GM12878 (cell line): ENCODE measurements at regions not wholly inside any gene's neighbourhood (a gene's known extent, or its start where the extent isn't known, plus 50 kb on each side); places are given as distances from the start of the nearest gene placed in this dataset.

ENCODE experiments used
- ATAC-seq: fragments of 200-7000 bp; cut with Tn5 transposase; 3 replicates; pipeline ENCODE4 v1.9.1; 2020; ENCODE audit warnings: mild to moderate bottlenecking, moderate library complexity
- BruUV-seq: library from RNA; stranded (reverse); fragments of 400-500 nt; replicated peaks from 2 replicates; lab custom pipeline; 2021; lab: Mats Ljungman, UMichigan
- CTCF ChIA-PET: fragments of 300-600 bp; sonication (Branson Sonifier 250); formaldehyde crosslinking; extraction: SDS; loops from one replicate; lab custom pipeline; 2021; ENCODE audit warnings: inconsistent platforms; lab: Yijun Ruan, JAX
- POLR2A ChIA-PET: fragments of 350-600 bp; formaldehyde crosslinking; extraction: SDS; loops from one replicate; lab custom pipeline; 2021; ENCODE audit warnings: inconsistent platforms; lab: Charles Lee
- RAD21 ChIA-PET: fragments of 300-600 bp; sonication (Branson Sonifier 250); formaldehyde crosslinking; loops from one replicate; lab custom pipeline; 2023; ENCODE audit warnings: antibody characterized with exemption; ENCODE audit not compliant: unreplicated experiment; lab: Charles Lee
- SMC1A ChIA-PET: fragments of 300-600 bp; sonication (Branson Sonifier 250); formaldehyde crosslinking; loops from one replicate; lab custom pipeline; 2023; ENCODE audit not compliant: unreplicated experiment, uncharacterized antibody; lab: Charles Lee
- DNase-seq: peaks from one replicate; pipeline ENCODE4 v3.0.0-alpha.2; 2011; ENCODE audit warnings: low read depth, low spot score
- FAIRE-seq: peaks from 3 replicates; lab custom pipeline; 2011; peaks lifted over from hg19 to GRCh38; lab: Jason Lieb, UNC
- H2AFZ ChIP-seq: 2 replicates; pipeline ENCODE4 v1.6.0; 2011; ENCODE audit warnings: low read depth, low read length, control low read depth; ENCODE audit not compliant: control insufficient read depth
- H3K27ac ChIP-seq: 2 replicates; pipeline ENCODE4 v1.5.1; 2011; ENCODE audit warnings: control low read depth; ENCODE audit not compliant: control insufficient read depth, insufficient read depth
- H3K27me3 ChIP-seq, 2 experiments: replicated peaks in 1 of 2; 2 replicates each; pipeline versions ENCODE4 v1.6.0 to v1.6.1; 2011; ENCODE audit warnings: low read length in 1 of 2; ENCODE audit not compliant: control insufficient read depth in 2 of 2, insufficient read depth in 2 of 2
- H3K36me3 ChIP-seq, 2 experiments: 2 replicates each; pipeline ENCODE4 v1.5.1; 2011; ENCODE audit warnings: low read length in 1 of 2; ENCODE audit not compliant: control insufficient read depth in 2 of 2, insufficient read depth in 2 of 2
- H3K4me1 ChIP-seq: 2 replicates; pipeline ENCODE4 v1.6.1; 2011; ENCODE audit warnings: mild to moderate bottlenecking, low read length, moderate library complexity, mixed read lengths; ENCODE audit not compliant: control insufficient read depth, insufficient read depth
- H3K4me2 ChIP-seq: 2 replicates; pipeline ENCODE4 v1.6.0; 2011; ENCODE audit warnings: control low read depth; ENCODE audit not compliant: control insufficient read depth, insufficient read depth
- H3K4me3 ChIP-seq: fragments of 200-600 bp; sonication (generic); 2 replicates; pipeline ENCODE4 v1.5.1; 2016
- H3K79me2 ChIP-seq: 2 replicates; pipeline ENCODE4 v1.6.0; 2011; ENCODE audit warnings: low read length; ENCODE audit not compliant: control insufficient read depth, insufficient read depth
- H3K9ac ChIP-seq: 2 replicates; pipeline ENCODE4 v1.8.0; 2011; ENCODE audit warnings: low read length, control low read depth, mixed read lengths; ENCODE audit not compliant: control insufficient read depth, insufficient read depth
- H3K9me3 ChIP-seq: replicated peaks from 3 replicates; pipeline ENCODE4 v1.5.1; 2011; ENCODE audit warnings: mild to moderate bottlenecking, low read length; ENCODE audit not compliant: control insufficient read depth, insufficient read depth
- H4K20me1 ChIP-seq: 2 replicates; pipeline ENCODE4 v1.6.0; 2011; ENCODE audit not compliant: control insufficient read depth, insufficient read depth
- CHD2 ChIP-seq: IDR thresholded peaks from 2 replicates; pipeline ENCODE4 v1.6.1; 2011; ENCODE audit warnings: low read depth, low read length, improper control_type of control experiment, borderline replicate concordance
- CHD4 ChIP-seq: fragments of 200-600 bp; sonication (generic); IDR thresholded peaks from 2 replicates; pipeline ENCODE4 v1.6.1; 2016; ENCODE audit warnings: mild to moderate bottlenecking
- EP300 ChIP-seq, 2 experiments: fragments of 150-350 bp in 1 of 2; IDR thresholded peaks; 2 replicates each; pipeline ENCODE4 v1.6.1; 2011 to 2012; ENCODE audit warnings: low read depth in 2 of 2, low read length in 2 of 2, borderline replicate concordance in 1 of 2, improper control_type of control experiment in 1 of 2, inconsistent platforms in 1 of 2; ENCODE audit not compliant: control insufficient read depth in 1 of 2
- FOXM1 ChIP-seq: IDR thresholded peaks from 2 replicates; pipeline ENCODE4 v1.6.1; 2012; ENCODE audit warnings: low read depth, mild to moderate bottlenecking, inconsistent platforms, low read length, moderate library complexity
- IKZF1 ChIP-seq: fragments of 450-650 bp; conservative IDR thresholded peaks from 2 replicates; pipeline ENCODE4 v1.6.1; 2017; ENCODE audit warnings: antibody characterized with exemption, mild to moderate bottlenecking
- KDM1A ChIP-seq: fragments of 200-600 bp; sonication (generic); IDR thresholded peaks from 2 replicates; pipeline ENCODE4 v1.6.1; 2016; ENCODE audit warnings: borderline replicate concordance
- MXI1 ChIP-seq: fragments of 150-350 bp; IDR thresholded peaks from 2 replicates; pipeline ENCODE4 v1.6.1; 2011; ENCODE audit warnings: low read depth, mild to moderate bottlenecking, inconsistent platforms, low read length, improper control_type of control experiment
- MYC ChIP-seq: IDR thresholded peaks from 2 replicates; pipeline ENCODE4 v1.6.1; 2011; ENCODE audit warnings: mild to moderate bottlenecking, low read length, moderate library complexity, inconsistent platforms; ENCODE audit not compliant: insufficient read depth, insufficient replicate concordance, insufficient read length, severe bottlenecking
- NRF1 ChIP-seq: conservative IDR thresholded peaks from 2 replicates; pipeline ENCODE4 v1.6.1; 2011; ENCODE audit warnings: mild to moderate bottlenecking, low read depth, low read length, improper control_type of control experiment
- PAX8 ChIP-seq: fragments of 450-650 bp; IDR thresholded peaks from 2 replicates; pipeline ENCODE4 v1.6.1; 2017; ENCODE audit warnings: mild to moderate bottlenecking, moderate library complexity
- RB1 ChIP-seq: fragments of 450-650 bp; formaldehyde crosslinking; IDR thresholded peaks from 2 replicates; pipeline ENCODE4 v1.6.1; 2017; ENCODE audit warnings: mild to moderate bottlenecking, borderline replicate concordance
- SPI1 ChIP-seq: IDR thresholded peaks from 2 replicates; pipeline ENCODE4 v1.6.1; 2011; ENCODE audit warnings: low read depth, mild to moderate bottlenecking, low read length, moderate library complexity, borderline replicate concordance; ENCODE audit not compliant: insufficient read depth
- USF2 ChIP-seq: IDR thresholded peaks from 2 replicates; pipeline ENCODE4 v1.6.1; 2011; ENCODE audit warnings: low read depth, low read length, improper control_type of control experiment, borderline replicate concordance
- WGBS: methylation state at CpG from one replicate; pipeline ENCODE4 v1.1.6; 2016; ENCODE audit warnings: low lambda C conversion rate; ENCODE audit not compliant: insufficient replicate concordance, insufficient coverage; ENCODE audit errors: missing lambda C conversion rate; 5-methylcytosine and 5-hydroxymethylcytosine counted together
- in situ Hi-C: fragments of 300-500 bp; cut with MboI; formaldehyde crosslinking; loops from 9 replicates; pipeline ENCODE4 v1.14.3; 2018; ENCODE audit warnings: mixed read lengths
- intact Hi-C: fragments of 100-400 bp; cut with micrococcal nuclease; formaldehyde crosslinking; loops from one replicate; pipeline ENCODE4 v1.14.2; 2022; ENCODE audit not compliant: unreplicated experiment

DNA sequence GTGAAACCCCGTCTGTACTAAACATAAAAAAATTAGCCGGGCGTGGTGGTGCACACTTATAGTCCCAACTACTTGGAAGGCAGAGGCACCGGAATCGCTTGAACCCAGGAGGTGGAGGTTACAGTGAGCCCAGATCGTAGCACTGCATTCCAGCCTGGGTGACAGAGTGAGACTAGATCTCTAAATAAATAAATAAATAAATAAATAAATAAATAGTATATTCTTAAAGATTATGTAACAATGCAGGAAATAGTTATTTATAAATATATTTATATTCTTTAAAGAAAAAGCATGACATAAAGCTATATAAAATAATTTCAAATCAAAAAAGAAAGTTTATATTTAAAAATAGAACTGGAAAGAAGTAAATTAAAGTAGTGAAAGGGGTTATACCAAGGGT, 76.4 kb downstream of the MBL2 start:
- FAIRE-seq (no peak), DNase-seq (no peak), ATAC-seq (no peak)
- Histone ChIP-seq H3K4me1 (no peaks in the 10 kb centered on the region), H3K9me3 (no peaks in the 10 kb centered on the region), H3K4me2 (no peak overlapping the region), H3K9ac (no peak overlapping the region), H3K79me2 (no peaks in the 10 kb centered on the region), H2AFZ (no peak overlapping the region), H4K20me1 (no peaks in the 10 kb centered on the region), H3K27ac (no peak overlapping the region), H3K27me3 (no peaks in the 10 kb centered on the region), H3K36me3 (no peaks in the 10 kb centered on the region), H3K4me3 (no peak overlapping the region)
- ChIA-PET POLR2A (no interaction called here), RAD21 (no interaction called here), CTCF (interaction anchor here (1.0 kb wide), 1 partner anchor 51 kb away, joined by 3 read pairs; no protein-coding TSS in a partner anchor), SMC1A (no interaction called here)
- TF ChIP-seq CHD4 (no peak), RB1 (no peak), SPI1 (no peak), FOXM1 (no peak), MXI1 (no peak), NRF1 (no peak)
- in situ Hi-C loops (no loop called here), intact Hi-C loops (no loop called here)
- 62% methylated on average over 6 of the region's 6 CpGs for WGBS
- no TSS peak for BruUV-seq

DNA sequence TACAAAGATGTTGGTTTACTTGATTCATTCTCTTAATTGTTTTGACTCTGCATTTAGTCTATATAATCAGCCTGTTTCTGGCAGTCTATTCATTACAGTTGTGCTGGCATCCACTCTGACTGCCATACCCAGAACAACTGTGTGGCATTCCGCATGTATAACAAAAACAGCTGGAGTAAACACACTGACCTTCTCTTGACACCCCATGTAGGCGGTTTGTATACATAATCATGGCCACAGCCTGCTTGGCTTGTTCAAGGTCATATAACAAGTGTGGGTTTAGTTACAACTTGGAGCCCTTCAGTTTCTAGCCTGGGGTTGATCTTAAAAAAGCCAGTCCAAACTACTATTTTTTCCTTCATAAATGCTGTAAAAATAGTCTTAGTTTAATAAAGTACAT, 70.9 kb downstream of the MBL2 start:
- no peaks in the 10 kb centered on the region for H3K9me3 ChIP-seq
- intact Hi-C loops = no loop called here
- H3K4me1 ChIP-seq = no peaks in the 10 kb centered on the region
- in situ Hi-C loops = no loop called here
- H4K20me1 ChIP-seq = no peaks in the 10 kb centered on the region
- no peak overlapping the region for H2AFZ ChIP-seq
- no peak for TF ChIP-seq IKZF1
- no peak for TF ChIP-seq KDM1A
- no peak for TF ChIP-seq CHD2
- TF ChIP-seq EP300 (IDR thresholded peaks at IDR 0.05; ENCODE audit: borderline replicate concordance in 1 of 2, control insufficient read depth in 1 of 2, low read depth in 2 of 2, low read length in 2 of 2) = no peak
- TF ChIP-seq MYC = no peak
- no peak for TF ChIP-seq PAX8
- TF ChIP-seq USF2 = no peak
- TF ChIP-seq, all 136 proteins: peak for 0
- H3K79me2 ChIP-seq = no peaks in the 10 kb centered on the region
- WGBS = 18% methylated on average over 2 of the region's 2 CpGs
- H3K27ac ChIP-seq = no peak overlapping the region
- no peaks in the 10 kb centered on the region for H3K27me3 ChIP-seq
- POLR2A ChIA-PET = no interaction called here
- H3K36me3 ChIP-seq = no peaks in the 10 kb centered on the region
- CTCF ChIA-PET = no interaction called here
- no peak overlapping the region for H3K9ac ChIP-seq
- SMC1A ChIA-PET = interaction anchor here (1.7 kb wide), 1 partner anchor 15 kb away, joined by 4 read pairs; no protein-coding TSS in a partner anchor
- no peak overlapping the region for H3K4me3 ChIP-seq
- RAD21 ChIA-PET = no interaction called here
- ATAC-seq (no peak), DNase-seq (no peak), FAIRE-seq (no peak)
- BruUV-seq = no TSS peak
- H3K4me2 ChIP-seq = no peak overlapping the region
